Endodermal cell (in vitro differentiated cells): ENCODE measurements at regions not wholly inside any gene's neighbourhood (a gene's known extent, or its start where the extent isn't known, plus 50 kb on each side); places are given as distances from the start of the nearest gene placed in this dataset.

Experiments used
- DNase-seq: peaks from one replicate; pipeline ENCODE4 v3.0.0-alpha.2; 2017
- H3K27ac ChIP-seq: 2 replicates; pipeline ENCODE4 v1.5.1; 2013; ENCODE audit warnings: mild to moderate bottlenecking, low read depth, low read length, moderate library complexity
- H3K27me3 ChIP-seq: 2 replicates; pipeline ENCODE4 v1.6.1; 2013; ENCODE audit warnings: mild to moderate bottlenecking, low read length, moderate library complexity; ENCODE audit not compliant: insufficient read depth, control insufficient read depth, poor library complexity, severe bottlenecking
- H3K36me3 ChIP-seq: 2 replicates; pipeline ENCODE4 v1.7.0; 2013; ENCODE audit warnings: mild to moderate bottlenecking, low read length, moderate library complexity; ENCODE audit not compliant: control insufficient read depth, insufficient read depth
- H3K4me1 ChIP-seq: one replicate; pipeline ENCODE4 v1.7.0; 2013; ENCODE audit warnings: low read length; ENCODE audit not compliant: control insufficient read depth, insufficient read depth
- H3K4me3 ChIP-seq: 2 replicates; pipeline ENCODE4 v1.5.1; 2013; ENCODE audit warnings: mild to moderate bottlenecking, low read length, moderate library complexity
- H3K9ac ChIP-seq: 2 replicates; pipeline ENCODE4 v1.6.1; 2013; ENCODE audit warnings: mild to moderate bottlenecking, low read length, moderate library complexity; ENCODE audit not compliant: poor library complexity, severe bottlenecking; ENCODE audit errors: extremely low read depth
- H3K9me3 ChIP-seq: 2 replicates; pipeline ENCODE4 v1.6.1; 2013; ENCODE audit warnings: mild to moderate bottlenecking, low read length, moderate library complexity; ENCODE audit not compliant: control insufficient read depth
- H3K27ac Mint-ChIP-seq: 2 replicates; pipeline ENCODE4 v1.8.0; 2020; ENCODE audit warnings: mixed read lengths
- H3K27me3 Mint-ChIP-seq: 2 replicates; pipeline ENCODE4 v1.8.0; 2021; ENCODE audit warnings: mild to moderate bottlenecking, mixed read lengths; ENCODE audit not compliant: insufficient read depth
- H3K36me3 Mint-ChIP-seq: 2 replicates; pipeline ENCODE4 v1.8.0; 2020; ENCODE audit warnings: low read depth, mixed read lengths
- H3K4me1 Mint-ChIP-seq: 2 replicates; pipeline ENCODE4 v1.8.0; 2020; ENCODE audit warnings: mixed read lengths
- H3K4me3 Mint-ChIP-seq: 2 replicates; pipeline ENCODE4 v1.8.0; 2020; ENCODE audit warnings: mild to moderate bottlenecking, moderate library complexity, mixed read lengths
- H3K9me3 Mint-ChIP-seq: 2 replicates; pipeline ENCODE4 v1.8.0; 2020; ENCODE audit warnings: mild to moderate bottlenecking, mixed read lengths
- WGBS, 2 experiments: methylation state at CpG; one replicate each; pipeline versions ENCODE4 v1.1.5 to v1.1.7; 2013; ENCODE audit warnings: missing lambda C conversion rate in 2 of 2, mixed read lengths in 1 of 2; ENCODE audit not compliant: insufficient coverage in 1 of 2, insufficient read length in 1 of 2; 5-methylcytosine and 5-hydroxymethylcytosine counted together
- TF ChIP-seq, protein P1 (sequence below): fragments of 200-600 bp; sonication (generic); conservative IDR thresholded peaks from 2 replicates; pipeline ENCODE4 v1.5.0; 2021; ENCODE audit warnings: antibody characterized with exemption, mild to moderate bottlenecking

DNA sequence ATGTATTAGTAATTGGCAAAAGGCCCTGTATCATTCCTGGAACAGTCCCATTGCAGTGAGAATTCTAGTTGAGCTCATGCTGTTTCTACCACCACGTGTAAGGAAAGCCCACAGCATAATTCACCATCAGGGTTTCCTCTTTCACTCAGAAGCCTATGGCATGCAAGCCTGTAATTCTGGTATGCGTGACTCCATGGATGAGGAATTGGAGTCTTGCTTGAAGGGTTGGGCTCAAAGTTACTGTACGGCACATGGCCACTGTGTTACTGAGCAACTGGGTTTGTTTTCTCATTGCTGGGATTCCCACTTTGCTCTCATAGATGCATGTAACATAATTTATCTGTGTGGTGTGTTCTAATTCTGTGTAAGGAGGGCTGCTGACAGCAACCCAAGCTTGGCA, 132.3 kb upstream of the NR3C2 start:
- no peaks in the 10 kb centered on the region for H3K27me3 Mint-ChIP-seq
- no peak overlapping the region for H3K27ac Mint-ChIP-seq
- Histone ChIP-seq H3K4me3 (no peak overlapping the region), H3K27ac (no peak overlapping the region), H3K27me3 (no peaks in the 10 kb centered on the region), H3K9me3 (no peaks in the 10 kb centered on the region), H3K9ac (no peak overlapping the region), H3K4me1 (no peaks in the 10 kb centered on the region), H3K36me3 (no peaks in the 10 kb centered on the region)
- WGBS, 2 experiments, result 62% methylated on average over 3 of the region's 3 CpGs; no CpG with 5 or more reads in 1 of the 2 experiments
- no peaks in the 10 kb centered on the region for H3K4me1 Mint-ChIP-seq
- H3K36me3 Mint-ChIP-seq, result no peaks in the 10 kb centered on the region
- no peak overlapping the region for H3K4me3 Mint-ChIP-seq
- H3K9me3 Mint-ChIP-seq, result peaks cover 3% of the 10 kb centered on the region
- no peak for DNase-seq
- TF ChIP-seq, protein P1, sequence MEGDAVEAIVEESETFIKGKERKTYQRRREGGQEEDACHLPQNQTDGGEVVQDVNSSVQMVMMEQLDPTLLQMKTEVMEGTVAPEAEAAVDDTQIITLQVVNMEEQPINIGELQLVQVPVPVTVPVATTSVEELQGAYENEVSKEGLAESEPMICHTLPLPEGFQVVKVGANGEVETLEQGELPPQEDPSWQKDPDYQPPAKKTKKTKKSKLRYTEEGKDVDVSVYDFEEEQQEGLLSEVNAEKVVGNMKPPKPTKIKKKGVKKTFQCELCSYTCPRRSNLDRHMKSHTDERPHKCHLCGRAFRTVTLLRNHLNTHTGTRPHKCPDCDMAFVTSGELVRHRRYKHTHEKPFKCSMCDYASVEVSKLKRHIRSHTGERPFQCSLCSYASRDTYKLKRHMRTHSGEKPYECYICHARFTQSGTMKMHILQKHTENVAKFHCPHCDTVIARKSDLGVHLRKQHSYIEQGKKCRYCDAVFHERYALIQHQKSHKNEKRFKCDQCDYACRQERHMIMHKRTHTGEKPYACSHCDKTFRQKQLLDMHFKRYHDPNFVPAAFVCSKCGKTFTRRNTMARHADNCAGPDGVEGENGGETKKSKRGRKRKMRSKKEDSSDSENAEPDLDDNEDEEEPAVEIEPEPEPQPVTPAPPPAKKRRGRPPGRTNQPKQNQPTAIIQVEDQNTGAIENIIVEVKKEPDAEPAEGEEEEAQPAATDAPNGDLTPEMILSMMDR, result no peak

DNA sequence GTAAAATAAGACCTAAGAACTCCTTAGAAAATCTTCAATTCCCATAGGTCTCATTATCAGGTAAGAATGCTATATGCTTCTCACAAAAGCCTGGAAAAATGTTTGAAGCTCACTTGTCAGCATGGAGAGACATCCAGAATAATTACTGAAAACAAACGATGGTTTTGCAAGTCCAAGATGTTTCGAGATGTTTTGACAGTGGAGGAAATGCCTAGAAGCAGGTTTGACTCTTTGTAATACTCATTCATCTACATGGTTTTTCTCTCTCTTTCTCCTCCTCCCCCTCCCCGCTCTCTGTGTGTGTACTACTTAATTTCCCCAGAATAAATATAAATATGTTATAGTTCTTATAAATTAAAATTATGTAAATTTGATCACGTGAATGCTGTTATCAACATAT, 131.9 kb upstream of the NR3C2 start:
- Mint-ChIP-seq H3K27ac (no peak overlapping the region), H3K4me1 (no peaks in the 10 kb centered on the region), H3K27me3 (no peaks in the 10 kb centered on the region), H3K4me3 (no peak overlapping the region), H3K9me3 (peaks cover 5% of the 10 kb centered on the region), H3K36me3 (no peaks in the 10 kb centered on the region)
- Histone ChIP-seq H3K4me1 (no peaks in the 10 kb centered on the region), H3K9me3 (no peaks in the 10 kb centered on the region), H3K27ac (no peak overlapping the region), H3K36me3 (no peaks in the 10 kb centered on the region), H3K27me3 (no peaks in the 10 kb centered on the region), H3K4me3 (no peak overlapping the region), H3K9ac (no peak overlapping the region)
- WGBS, 2 experiments, result 89 to 98% methylated on average over 2 of the region's 4 CpGs
- TF ChIP-seq, protein P1, result no peak
- no peak for DNase-seq

DNA sequence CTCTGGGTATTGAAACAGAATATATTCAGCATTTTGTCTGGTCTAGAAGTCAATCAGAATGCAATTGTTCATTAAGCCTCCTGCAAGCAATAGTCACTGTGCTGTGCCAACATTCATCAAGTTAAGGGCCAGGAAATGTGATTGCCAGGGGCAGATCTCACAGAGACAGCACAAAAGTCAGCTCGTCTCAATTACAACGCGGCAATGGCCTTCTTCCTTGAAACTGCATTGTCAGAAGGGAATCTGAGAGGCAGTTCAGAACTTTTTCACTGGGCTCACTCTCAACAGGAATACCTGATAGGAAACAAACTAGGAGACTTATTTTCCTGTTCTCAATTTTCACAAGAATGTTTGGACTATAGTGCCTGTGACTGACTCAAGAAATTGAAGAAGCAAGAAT, 131.1 kb upstream of the NR3C2 start:
- TF ChIP-seq, protein P1, result no peak
- H3K27ac Mint-ChIP-seq, result no peak overlapping the region
- H3K36me3 ChIP-seq, result no peaks in the 10 kb centered on the region
- no peaks in the 10 kb centered on the region for H3K36me3 Mint-ChIP-seq
- H3K27me3 Mint-ChIP-seq, result no peaks in the 10 kb centered on the region
- H3K4me3 Mint-ChIP-seq, result no peak overlapping the region
- no peaks in the 10 kb centered on the region for H3K9me3 ChIP-seq
- no peaks in the 10 kb centered on the region for H3K4me1 Mint-ChIP-seq
- H3K4me1 ChIP-seq, result no peaks in the 10 kb centered on the region
- H3K9me3 Mint-ChIP-seq, result peaks cover 6% of the 10 kb centered on the region
- DNase-seq, result no peak
- H3K27ac ChIP-seq, result no peak overlapping the region
- WGBS, 2 experiments, result 85% methylated on average over 3 of the region's 3 CpGs; no CpG with 5 or more reads in 1 of the 2 experiments
- no peak overlapping the region for H3K9ac ChIP-seq
- H3K27me3 ChIP-seq, result no peaks in the 10 kb centered on the region
- no peak overlapping the region for H3K4me3 ChIP-seq
